Choroid plexus epithelial cell (primary cell): ENCODE measurements at regions not wholly inside any gene's neighbourhood (a gene's known extent, or its start where the extent isn't known, plus 50 kb on each side); places are given as distances from the start of the nearest gene placed in this dataset.

Experiments used
- DNase-seq: peaks from one replicate; pipeline ENCODE4 v3.0.0-alpha.2; 2010; ENCODE audit warnings: low read depth
- H3K4me3 ChIP-seq: 2 replicates; pipeline ENCODE4 v1.5.1; 2011; ENCODE audit warnings: low read depth, mild to moderate bottlenecking, control low read depth, low read length, moderate library complexity
- TF ChIP-seq, protein P1 (sequence below): conservative IDR thresholded peaks from 2 replicates; pipeline ENCODE4 v1.5.1; 2011; ENCODE audit warnings: low read depth, mild to moderate bottlenecking, control low read depth, inconsistent platforms, low read length, moderate library complexity

GRCh38 chr2:14245901-14246300 is 386.6 kb upstream of the LRATD1 start:
- DNase-seq: no peak
- TF ChIP-seq, protein P1, sequence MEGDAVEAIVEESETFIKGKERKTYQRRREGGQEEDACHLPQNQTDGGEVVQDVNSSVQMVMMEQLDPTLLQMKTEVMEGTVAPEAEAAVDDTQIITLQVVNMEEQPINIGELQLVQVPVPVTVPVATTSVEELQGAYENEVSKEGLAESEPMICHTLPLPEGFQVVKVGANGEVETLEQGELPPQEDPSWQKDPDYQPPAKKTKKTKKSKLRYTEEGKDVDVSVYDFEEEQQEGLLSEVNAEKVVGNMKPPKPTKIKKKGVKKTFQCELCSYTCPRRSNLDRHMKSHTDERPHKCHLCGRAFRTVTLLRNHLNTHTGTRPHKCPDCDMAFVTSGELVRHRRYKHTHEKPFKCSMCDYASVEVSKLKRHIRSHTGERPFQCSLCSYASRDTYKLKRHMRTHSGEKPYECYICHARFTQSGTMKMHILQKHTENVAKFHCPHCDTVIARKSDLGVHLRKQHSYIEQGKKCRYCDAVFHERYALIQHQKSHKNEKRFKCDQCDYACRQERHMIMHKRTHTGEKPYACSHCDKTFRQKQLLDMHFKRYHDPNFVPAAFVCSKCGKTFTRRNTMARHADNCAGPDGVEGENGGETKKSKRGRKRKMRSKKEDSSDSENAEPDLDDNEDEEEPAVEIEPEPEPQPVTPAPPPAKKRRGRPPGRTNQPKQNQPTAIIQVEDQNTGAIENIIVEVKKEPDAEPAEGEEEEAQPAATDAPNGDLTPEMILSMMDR: no peak
- no peak overlapping the region for H3K4me3 ChIP-seq

DNA sequence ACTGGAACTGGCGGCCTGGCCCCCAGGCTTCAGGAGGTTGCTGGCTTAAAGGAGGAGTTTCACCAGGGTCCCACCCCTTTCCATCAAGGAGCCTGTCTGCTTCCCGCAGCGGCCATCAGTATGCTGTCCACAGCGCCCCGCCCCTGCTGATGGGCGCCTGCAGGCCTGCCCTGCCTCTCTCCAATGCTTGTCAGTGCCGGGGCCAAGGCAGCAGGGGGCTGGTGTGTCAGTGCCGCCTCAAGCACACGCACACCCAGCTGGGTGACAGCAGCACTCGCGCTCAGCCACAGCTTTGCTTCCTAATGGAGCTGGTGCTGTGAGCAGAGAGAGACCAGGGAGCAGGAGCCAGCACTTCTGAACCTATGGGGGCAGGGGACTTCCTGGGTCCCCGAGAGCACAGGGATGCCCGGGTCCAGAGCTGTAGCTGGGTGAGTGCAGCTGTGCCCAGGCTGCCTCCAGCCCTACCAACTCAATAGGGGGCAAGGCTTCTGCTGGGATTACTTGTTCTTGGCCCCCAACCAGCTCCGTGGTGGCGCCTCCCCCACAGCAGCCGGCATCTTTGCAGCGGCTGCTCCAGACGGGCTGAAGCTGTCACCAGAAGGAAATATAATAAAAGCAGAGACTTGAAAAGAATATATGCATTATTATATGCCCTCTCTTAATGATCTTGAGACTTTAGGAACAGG is 377.2 kb upstream of the LRATD1 start:
- no peak overlapping the region for H3K4me3 ChIP-seq
- TF ChIP-seq, protein P1: no peak
- DNase-seq: no peak

DNA sequence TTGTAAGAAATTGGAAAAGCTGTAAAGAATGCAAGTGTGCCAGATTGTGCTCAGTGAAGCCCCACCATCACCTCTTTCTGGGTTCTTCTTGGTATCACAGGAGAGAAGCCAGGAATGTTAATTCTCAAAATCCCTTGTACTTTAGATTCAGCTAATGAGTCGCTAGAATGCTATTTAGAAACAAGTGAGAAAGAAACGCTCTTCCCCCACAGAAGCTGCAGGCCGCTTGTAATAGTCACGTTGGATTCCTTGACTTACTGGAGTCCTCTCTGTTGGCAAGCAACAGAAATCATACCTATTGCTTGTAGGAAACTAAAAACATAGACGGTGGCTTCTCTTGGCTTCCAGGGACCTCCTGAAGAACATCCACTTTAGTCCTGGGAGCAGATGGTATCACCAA is 375.6 kb upstream of the LRATD1 start:
- H3K4me3 ChIP-seq: no peak overlapping the region
- TF ChIP-seq, protein P1: no peak
- peak; percentile 38 for DNase-seq

- no peak overlapping the region for H3K4me3 ChIP-seq
- DNase-seq: no peak
- TF ChIP-seq, protein P1: no peak
These were observed 374.6 kb upstream of the LRATD1 start for GRCh38 chr2:14257801-14258507.

DNA sequence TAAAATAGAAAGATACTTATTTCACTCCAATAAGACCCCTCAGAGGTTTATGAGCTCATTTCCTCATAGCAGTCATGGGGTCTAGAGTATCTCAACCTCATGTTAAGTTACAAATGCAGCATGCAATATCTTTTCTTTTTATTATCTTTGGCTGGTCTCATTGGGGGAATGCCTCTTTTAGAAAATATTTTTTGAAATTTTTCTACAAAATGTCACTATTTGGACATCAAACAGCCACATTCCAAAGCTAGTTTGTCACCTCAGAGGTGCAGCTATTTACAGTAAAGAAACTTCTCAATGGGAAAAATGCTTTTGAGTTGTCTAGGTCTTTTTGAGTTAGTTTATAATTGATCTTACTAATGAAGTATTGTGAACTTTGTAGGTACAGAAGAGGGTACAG is 370.7 kb upstream of the LRATD1 start:
- H3K4me3 ChIP-seq: no peak overlapping the region
- TF ChIP-seq, protein P1: no peak
- DNase-seq: no peak

DNA sequence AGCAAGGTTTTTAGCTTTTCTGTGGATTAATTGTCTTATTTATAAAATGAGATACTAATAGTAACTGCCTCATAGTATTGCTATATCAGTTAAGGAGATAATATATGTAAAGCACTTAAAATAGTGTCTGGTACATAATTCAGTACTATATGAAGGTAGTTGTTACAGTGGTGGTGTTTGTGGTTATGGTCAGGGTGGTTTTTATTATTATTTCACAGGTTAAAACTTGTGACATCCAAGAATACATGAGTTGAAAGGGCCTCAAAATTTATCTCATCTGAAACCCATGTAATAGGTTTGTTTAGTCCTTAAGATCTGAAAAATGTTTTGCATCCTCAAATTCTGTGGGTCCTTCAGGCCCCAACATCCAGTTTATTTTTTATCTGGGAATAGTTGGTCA is 369.5 kb upstream of the LRATD1 start:
- DNase-seq: no peak
- TF ChIP-seq, protein P1: no peak
- H3K4me3 ChIP-seq: no peak overlapping the region
